Endothelial cell of umbilical vein (primary cell): ENCODE measurements at regions not wholly inside any gene's neighbourhood (a gene's known extent, or its start where the extent isn't known, plus 50 kb on each side); places are given as distances from the start of the nearest gene placed in this dataset.

Experiments used
- BruUV-seq: library from RNA; stranded (reverse); fragments of 400-500 nt; replicated peaks from 2 replicates; lab custom pipeline; 2021; lab: Mats Ljungman, UMichigan
- CTCF ChIA-PET: fragments of 300-600, 350-600 bp; sonication (Branson Sonifier 250); formaldehyde crosslinking; loops from one replicate; lab custom pipeline; 2021; ENCODE audit warnings: antibody characterized with exemption, inconsistent platforms; lab: Charles Lee
- POLR2A ChIA-PET: fragments of 300-600, 350-600 bp; sonication (Branson Sonifier 250); formaldehyde crosslinking; loops from one replicate; lab custom pipeline; 2021; ENCODE audit warnings: antibody characterized with exemption, inconsistent platforms; lab: Charles Lee
- DNase-seq: peaks from one replicate; pipeline ENCODE4 v3.0.0-alpha.2; 2011; ENCODE audit warnings: low read depth, low spot score
- FAIRE-seq: peaks from 2 replicates; lab custom pipeline; 2011; peaks lifted over from hg19 to GRCh38; lab: Jason Lieb, UNC
- H2AFZ ChIP-seq: 2 replicates; pipeline ENCODE4 v1.6.0; 2012; ENCODE audit warnings: low read depth, low read length, control low read depth, inconsistent platforms
- H3K27ac ChIP-seq: 2 replicates; pipeline ENCODE4 v1.5.1; 2011; ENCODE audit warnings: low read depth, mild to moderate bottlenecking, control low read depth, low read length, moderate library complexity; ENCODE audit not compliant: insufficient read depth
- H3K27me3 ChIP-seq, 2 experiments: 2 replicates each; pipeline versions ENCODE4 v1.6.0 to v1.6.1; 2011; ENCODE audit warnings: low read length in 2 of 2, mixed read lengths in 1 of 2; ENCODE audit not compliant: control insufficient read depth in 2 of 2, insufficient read depth in 2 of 2
- H3K36me3 ChIP-seq, 2 experiments: 2 replicates in 1 of 2; 3 replicates in 1 of 2; pipeline ENCODE4 v1.5.1; 2011; ENCODE audit warnings: low read length in 2 of 2, mild to moderate bottlenecking in 1 of 2, moderate library complexity in 1 of 2; ENCODE audit not compliant: control insufficient read depth in 2 of 2, insufficient read depth in 2 of 2; ENCODE audit errors: extremely low read depth in 1 of 2
- H3K4me1 ChIP-seq: 3 replicates; pipeline ENCODE4 v1.5.1; 2011; ENCODE audit warnings: mild to moderate bottlenecking, low read length; ENCODE audit not compliant: control insufficient read depth, insufficient read depth; ENCODE audit errors: extremely low read depth
- H3K4me2 ChIP-seq: 2 replicates; pipeline ENCODE4 v1.6.1; 2011; ENCODE audit warnings: low read length, control low read depth, mixed read lengths; ENCODE audit not compliant: insufficient read depth
- H3K4me3 ChIP-seq, 3 experiments: fragments of 200-600 bp in 1 of 3; sonication (generic), shearing (Covaris generic) in 1 of 3; replicated peaks in 1 of 3; 2 replicates each; pipeline ENCODE4 v1.5.1; 2011 to 2016; ENCODE audit warnings: control low read depth in 3 of 3, low read length in 3 of 3, mild to moderate bottlenecking in 2 of 3, inconsistent platforms in 1 of 3, low read depth in 1 of 3, moderate library complexity in 1 of 3; ENCODE audit not compliant: insufficient read depth in 1 of 3
- H3K79me2 ChIP-seq: 2 replicates; pipeline ENCODE4 v1.6.0; 2012; ENCODE audit warnings: low read length, inconsistent platforms; ENCODE audit not compliant: control insufficient read depth, insufficient read depth
- H3K9ac ChIP-seq: replicated peaks from 2 replicates; pipeline ENCODE3; 2011; ENCODE audit warnings: low read length, control low read depth; ENCODE audit not compliant: insufficient read depth; ENCODE audit errors: extremely low read depth
- H3K9me1 ChIP-seq: replicated peaks from 3 replicates; pipeline ENCODE4 v1.6.0; 2011; ENCODE audit warnings: mild to moderate bottlenecking, low read length; ENCODE audit not compliant: control insufficient read depth, insufficient read depth; ENCODE audit errors: extremely low read depth
- H3K9me3 ChIP-seq: replicated peaks from 2 replicates; pipeline ENCODE4 v1.5.1; 2012; ENCODE audit warnings: low read length, inconsistent platforms; ENCODE audit not compliant: control insufficient read depth, insufficient read depth
- H4K20me1 ChIP-seq: replicated peaks from 2 replicates; pipeline ENCODE3; 2011; ENCODE audit warnings: mild to moderate bottlenecking, low read length; ENCODE audit not compliant: control insufficient read depth, insufficient read depth; ENCODE audit errors: extremely low read depth
- CTCF ChIP-seq, 2 donors: IDR thresholded peaks; 1 replicate in 1 of 2; 2 replicates in 1 of 2; pipeline ENCODE4 v1.5.1; 2011; ENCODE audit warnings: low read length in 2 of 2, mild to moderate bottlenecking in 2 of 2, moderate library complexity in 2 of 2, control low read depth in 1 of 2, inconsistent platforms in 1 of 2, low read depth in 1 of 2; ENCODE audit not compliant: insufficient read depth in 1 of 2; ENCODE audit errors: extremely low read depth in 1 of 2
- EZH2 ChIP-seq: IDR thresholded peaks from 2 replicates; pipeline ENCODE4 v1.6.1; 2012; ENCODE audit warnings: borderline replicate concordance, low read depth, mild to moderate bottlenecking, moderate library complexity, low read length, inconsistent platforms; ENCODE audit not compliant: severe bottlenecking
- FOS ChIP-seq: IDR thresholded peaks from 2 replicates; pipeline ENCODE4 v1.6.1; 2011; ENCODE audit warnings: mild to moderate bottlenecking, low read length, moderate library complexity, borderline replicate concordance; ENCODE audit not compliant: insufficient read depth
- GATA2 ChIP-seq: IDR thresholded peaks from 2 replicates; pipeline ENCODE4 v1.7.0; 2011; ENCODE audit warnings: low read depth, mild to moderate bottlenecking, moderate library complexity, mixed read lengths, low read length; ENCODE audit not compliant: insufficient read length, insufficient read depth
- MAX ChIP-seq: IDR thresholded peaks from 2 replicates; pipeline ENCODE4 v1.6.1; 2011; ENCODE audit not compliant: insufficient read depth, insufficient read length
- MYC ChIP-seq: IDR thresholded peaks from one replicate; pipeline ENCODE4 v1.6.1; 2011; ENCODE audit warnings: mild to moderate bottlenecking, low read depth, low read length
- POLR2A ChIP-seq: IDR thresholded peaks from 2 replicates; pipeline ENCODE4 v1.6.1; 2012; ENCODE audit warnings: low read depth, mild to moderate bottlenecking, control low read depth, low read length
- dilution Hi-C: fragments of 300-500 bp; cut with MboI; formaldehyde crosslinking; loops from one replicate; pipeline ENCODE4 v1.15.0; 2019; ENCODE audit warnings: low sequenced_read_pairs; ENCODE audit not compliant: extremely low pct_ligation_motif_present
- intact Hi-C: fragments of 100-400 bp; cut with micrococcal nuclease; formaldehyde crosslinking; loops from one replicate; pipeline ENCODE4 v1.10.0; 2022

- POLR2A ChIA-PET, result no interaction called here
- Histone ChIP-seq H3K36me3 (no peaks in the 10 kb centered on the region), H3K27me3 (no peaks in the 10 kb centered on the region), H3K4me2 (no peak overlapping the region), H3K4me1 (no peaks in the 10 kb centered on the region), H4K20me1 (no peaks in the 10 kb centered on the region), H3K9me1 (no peaks in the 10 kb centered on the region), H3K9me3 (peaks cover 2% of the 10 kb centered on the region), H3K79me2 (no peaks in the 10 kb centered on the region), H3K27ac (no peak overlapping the region), H3K4me3 (no peak overlapping the region), H2AFZ (no peak overlapping the region), H3K9ac (no peak overlapping the region)
- CTCF ChIA-PET, result no interaction called here
- dilution Hi-C loops (no loop called here), intact Hi-C loops (no loop called here)
- BruUV-seq, result no TSS peak
- DNase-seq, result no peak
- no peak for FAIRE-seq
- TF ChIP-seq EZH2 (no peak), POLR2A (no peak), GATA2 (no peak), FOS (no peak), CTCF (IDR thresholded peaks at IDR 0.05; ENCODE audit: extremely low read depth in 1 of 2, insufficient read depth in 1 of 2, low read depth in 1 of 2, low read length in 2 of 2) (no peak), MYC (no peak), MAX (no peak)
Observed at GRCh38 chr4:23040539-23040938, 347.8 kb downstream of the GBA3 start.
